Loucy (cell line): ENCODE measurements at regions not wholly inside any gene's neighbourhood (a gene's known extent, or its start where the extent isn't known, plus 50 kb on each side); places are given as distances from the start of the nearest gene placed in this dataset.
"Not testable (repeated sequence)": the region's sequence is repeated elsewhere in the genome, so short reads cannot be mapped to it uniquely, and the experiment has no call there.

Experiments
- EZH2phosphoT487 ChIP-seq: fragments of 200-600 bp; IDR thresholded peaks from 2 replicates; pipeline ENCODE4 v1.6.1; 2018; ENCODE audit warnings: antibody characterized with exemption, mild to moderate bottlenecking, moderate library complexity, borderline replicate concordance
- TF ChIP-seq, protein P1 (sequence below): fragments of 200-600 bp; sonication (generic); conservative IDR thresholded peaks from 2 replicates; pipeline ENCODE4 v1.5.1; 2014; ENCODE audit warnings: mild to moderate bottlenecking, antibody characterized with exemption, low read length

DNA sequence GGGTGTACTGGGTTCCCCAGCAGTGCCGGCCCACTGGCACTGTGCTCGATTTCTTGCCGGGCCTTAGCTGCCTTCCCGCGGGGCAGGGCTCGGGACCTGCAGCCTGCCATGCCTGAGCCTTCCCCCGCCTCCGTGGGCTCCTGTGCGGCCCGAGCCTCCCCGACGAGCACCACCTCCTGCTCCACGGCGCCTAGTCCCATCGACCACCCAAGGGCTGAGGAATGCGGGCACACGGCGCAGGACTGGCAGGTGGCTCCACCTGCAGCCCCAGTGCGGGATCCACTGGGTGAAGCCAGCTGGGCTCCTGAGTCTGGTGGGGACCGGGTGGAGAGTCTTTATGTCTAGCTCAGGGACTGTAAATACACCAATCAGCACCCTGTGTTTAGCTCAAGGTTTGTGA lies 459.7 kb downstream of the POM121L12 start:
- TF ChIP-seq, protein P1, sequence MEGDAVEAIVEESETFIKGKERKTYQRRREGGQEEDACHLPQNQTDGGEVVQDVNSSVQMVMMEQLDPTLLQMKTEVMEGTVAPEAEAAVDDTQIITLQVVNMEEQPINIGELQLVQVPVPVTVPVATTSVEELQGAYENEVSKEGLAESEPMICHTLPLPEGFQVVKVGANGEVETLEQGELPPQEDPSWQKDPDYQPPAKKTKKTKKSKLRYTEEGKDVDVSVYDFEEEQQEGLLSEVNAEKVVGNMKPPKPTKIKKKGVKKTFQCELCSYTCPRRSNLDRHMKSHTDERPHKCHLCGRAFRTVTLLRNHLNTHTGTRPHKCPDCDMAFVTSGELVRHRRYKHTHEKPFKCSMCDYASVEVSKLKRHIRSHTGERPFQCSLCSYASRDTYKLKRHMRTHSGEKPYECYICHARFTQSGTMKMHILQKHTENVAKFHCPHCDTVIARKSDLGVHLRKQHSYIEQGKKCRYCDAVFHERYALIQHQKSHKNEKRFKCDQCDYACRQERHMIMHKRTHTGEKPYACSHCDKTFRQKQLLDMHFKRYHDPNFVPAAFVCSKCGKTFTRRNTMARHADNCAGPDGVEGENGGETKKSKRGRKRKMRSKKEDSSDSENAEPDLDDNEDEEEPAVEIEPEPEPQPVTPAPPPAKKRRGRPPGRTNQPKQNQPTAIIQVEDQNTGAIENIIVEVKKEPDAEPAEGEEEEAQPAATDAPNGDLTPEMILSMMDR = not testable (repeated sequence)
- not testable (repeated sequence) for TF ChIP-seq EZH2phosphoT487
